Activated CD4-positive, CD25-positive, alpha-beta regulatory T cell treated with anti-CD3 and anti-CD28 coated beads, Interleukin-2, amount 50 U/mL, for 16 hours (primary cell): ENCODE measurements at regions not wholly inside any gene's neighbourhood (a gene's known extent, or its start where the extent isn't known, plus 50 kb on each side); places are given as distances from the start of the nearest gene placed in this dataset.

Source experiments
- DNase-seq: peaks from one replicate; pipeline ENCODE4 v3.0.0-alpha.2; 2020; ENCODE audit warnings: low read depth, low spot score

DNA sequence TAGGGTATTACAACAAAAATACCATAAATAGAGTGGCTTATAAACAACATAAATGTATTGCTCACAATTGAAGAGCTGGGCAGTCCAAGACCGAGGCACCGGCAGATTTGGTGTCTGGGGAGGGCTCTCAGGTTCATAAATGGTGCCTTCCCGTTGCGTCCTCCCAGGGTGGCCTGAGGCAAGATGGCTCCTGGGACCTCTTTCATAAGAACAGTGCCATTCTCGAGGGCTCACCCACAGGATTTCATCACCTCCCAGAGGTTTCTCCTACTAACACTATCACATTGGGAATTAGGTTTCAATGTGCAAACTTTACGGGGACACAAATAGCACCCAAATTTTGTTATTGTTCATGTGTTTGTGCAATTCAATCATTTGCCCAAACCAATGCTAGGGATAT lies 793.5 kb upstream of the HS6ST1 start:
- DNase-seq, result no peak

DNA sequence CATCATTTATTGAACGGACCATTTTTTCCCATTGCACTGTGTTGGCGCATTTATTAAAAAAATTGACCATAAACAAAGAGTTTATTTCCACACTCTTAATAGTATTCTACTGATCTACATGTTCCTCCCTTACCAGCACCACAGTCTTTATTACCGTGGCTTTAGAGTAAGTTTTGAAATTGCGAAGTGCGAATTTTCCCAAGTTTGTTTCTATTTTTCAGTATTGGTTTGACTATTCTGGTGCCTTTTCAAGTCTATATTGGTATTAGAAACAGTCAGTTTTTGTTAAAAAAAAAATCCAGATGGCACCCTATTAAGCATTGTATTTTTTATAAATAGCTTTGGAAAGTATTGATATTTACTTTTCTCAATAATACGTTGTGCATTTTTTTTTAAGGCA lies 795.1 kb upstream of the HS6ST1 start:
- DNase-seq, result no peak

DNA sequence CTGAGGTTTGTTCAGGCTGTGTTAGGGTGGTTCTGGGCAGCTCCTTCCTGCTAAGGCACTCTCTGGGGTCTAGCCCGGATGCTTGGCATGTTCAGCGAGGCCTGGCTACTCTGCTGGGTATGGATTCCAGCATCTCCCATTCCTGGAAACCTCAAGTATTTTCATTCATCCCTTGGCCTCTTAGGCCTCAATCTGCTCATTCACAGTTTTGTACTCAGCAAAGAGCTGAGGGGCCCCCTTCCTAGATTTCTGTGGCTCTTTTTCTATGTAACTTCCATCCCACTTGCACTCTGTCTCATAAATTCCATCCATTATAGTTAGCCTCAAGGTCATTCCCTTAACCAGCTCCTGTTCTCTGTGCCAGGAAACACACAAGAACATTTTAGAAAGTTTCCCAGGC lies 798.8 kb upstream of the HS6ST1 start:
- no peak for DNase-seq

DNA sequence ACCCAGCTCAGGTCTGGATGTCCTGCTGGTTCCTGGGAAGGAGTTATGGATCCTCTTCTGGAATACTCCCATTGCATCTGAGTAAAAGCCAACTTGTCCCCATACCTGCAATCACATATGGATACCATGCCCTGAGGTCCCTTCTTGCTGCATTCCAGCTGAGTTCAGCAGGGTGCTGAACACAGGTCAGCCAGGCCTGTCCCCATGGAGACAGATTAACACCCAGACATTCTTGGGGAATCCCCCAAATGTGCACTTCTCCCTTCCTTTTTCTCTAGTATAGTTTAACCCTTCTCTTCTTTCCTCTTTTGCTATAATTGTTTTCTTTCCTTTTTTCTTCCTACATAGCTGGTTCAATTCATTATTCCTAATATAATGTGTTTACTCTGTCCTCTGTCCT lies 799.6 kb upstream of the HS6ST1 start:
- no peak for DNase-seq

GRCh38 chr2:129129087-129129486 lies 810.4 kb upstream of the HS6ST1 start:
- no peak for DNase-seq

DNA sequence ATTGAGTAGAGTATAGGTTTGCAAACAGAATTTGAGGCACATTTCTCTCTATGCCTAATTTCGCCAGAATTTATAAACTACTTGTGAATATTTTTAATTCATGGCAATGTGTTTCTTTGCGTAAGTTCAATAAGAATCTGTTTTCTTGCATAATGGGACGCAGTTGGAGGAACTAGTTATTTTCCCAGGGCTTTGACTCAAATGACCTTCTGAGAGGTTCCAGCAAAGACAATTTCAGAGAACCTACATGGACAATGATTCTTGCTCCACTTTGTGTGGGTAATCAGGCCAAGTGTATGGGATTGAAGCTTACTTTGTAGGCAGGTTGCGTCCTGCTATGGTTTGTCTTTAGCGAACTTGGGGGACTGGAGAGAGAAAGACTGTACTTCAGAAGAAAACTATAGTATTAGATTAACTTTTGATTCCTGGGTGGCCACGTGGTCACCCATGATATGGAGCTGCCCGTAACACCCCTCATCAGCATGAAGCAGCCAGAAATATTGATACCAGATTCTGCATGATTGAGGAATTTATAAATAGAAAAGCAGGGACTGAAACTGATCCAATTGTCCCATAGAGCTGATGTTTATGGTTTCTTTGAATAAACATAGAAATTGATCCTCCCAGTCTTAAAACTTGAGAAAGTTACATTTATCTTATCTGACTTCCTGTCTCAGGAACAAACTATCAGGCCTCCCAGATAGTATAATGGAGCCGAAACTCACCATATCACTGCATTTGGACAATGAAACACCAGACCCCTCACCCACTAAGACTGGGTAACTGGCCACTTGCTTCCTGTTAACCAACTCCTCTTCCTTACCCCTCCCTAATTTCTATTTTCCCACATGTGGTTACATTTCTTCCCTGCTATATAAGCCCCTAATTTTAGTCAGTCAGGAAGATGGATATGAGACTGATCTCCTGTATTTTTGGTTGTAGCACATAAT lies 815.3 kb upstream of the HS6ST1 start:
- DNase-seq, result no peak

- DNase-seq, result no peak
Observed at GRCh38 chr2:129135017-129135416, 816.3 kb upstream of the HS6ST1 start.

DNA sequence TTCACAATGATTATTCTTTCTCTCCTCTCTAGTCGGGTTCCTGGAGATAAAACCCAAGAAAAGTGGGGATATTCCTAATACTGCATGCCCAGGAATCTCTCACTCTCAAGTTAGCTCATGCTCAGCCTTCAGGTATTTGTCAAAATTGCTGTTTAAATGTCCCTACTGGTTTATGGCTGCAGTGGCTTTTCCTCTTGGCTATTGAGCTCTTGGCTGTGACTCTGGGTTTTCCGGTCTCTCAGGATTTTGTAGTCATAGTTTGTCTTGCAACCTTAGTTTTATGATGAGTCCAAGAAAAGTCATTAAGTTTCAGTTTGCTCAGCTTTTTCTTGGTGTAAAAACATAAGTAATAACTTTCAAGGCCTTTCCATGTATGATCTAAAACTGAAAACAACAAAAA lies 820.7 kb upstream of the HS6ST1 start:
- DNase-seq, result no peak

DNA sequence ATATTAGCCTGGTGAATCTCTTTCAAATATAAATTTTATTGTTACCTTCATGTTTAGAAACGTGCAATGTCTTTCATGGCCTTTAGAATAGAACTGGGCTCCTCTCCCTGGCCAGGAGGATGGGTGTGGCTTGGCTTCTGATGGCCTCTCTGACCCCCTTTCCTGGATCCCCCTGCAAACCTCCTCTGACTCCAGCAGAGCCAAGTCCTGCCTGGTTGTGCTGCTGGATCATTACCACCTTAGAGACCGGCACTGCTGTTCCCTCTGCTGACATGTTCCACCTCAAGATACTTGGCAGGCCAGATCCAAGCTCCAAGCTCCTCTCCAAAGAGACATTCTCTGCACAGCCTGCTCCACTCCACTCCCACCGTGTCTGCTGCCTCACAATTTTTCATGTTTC lies 823.8 kb upstream of the HS6ST1 start:
- no peak for DNase-seq

DNA sequence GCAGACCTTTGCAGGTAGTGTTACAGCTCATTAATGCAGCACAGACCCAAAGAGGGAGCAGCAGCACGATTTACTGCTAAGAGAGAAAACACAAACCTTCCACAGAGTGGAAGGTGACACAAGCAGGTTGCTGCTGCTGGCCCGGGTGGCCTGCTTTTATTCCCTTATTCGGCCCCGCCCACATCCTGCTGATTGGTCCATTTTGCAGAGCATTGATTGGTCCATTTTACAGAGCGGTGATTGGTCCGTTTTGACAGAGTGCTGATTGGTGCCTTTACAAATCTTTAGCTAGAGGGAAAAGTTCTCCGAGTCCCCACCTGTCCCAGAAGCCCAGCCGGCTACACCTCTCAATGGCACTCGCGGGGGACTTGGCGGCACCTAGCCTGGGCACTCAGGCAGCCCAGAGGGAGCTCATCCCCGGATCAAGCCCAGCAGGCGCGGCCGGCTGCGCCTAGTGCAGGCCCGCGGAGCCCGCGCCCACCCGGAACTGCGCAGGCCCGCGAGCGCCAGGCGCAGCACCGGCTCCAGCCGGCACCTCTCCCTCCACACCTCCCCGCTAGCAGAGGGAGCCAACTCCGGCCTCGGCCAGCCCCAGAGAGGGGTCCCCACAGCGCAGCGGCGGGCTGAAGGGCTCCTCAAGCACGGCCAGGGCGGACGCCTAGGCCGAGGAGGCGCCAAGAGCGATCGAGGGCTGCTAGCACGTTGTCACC lies 825.6 kb upstream of the HS6ST1 start:
- DNase-seq, result no peak

DNA sequence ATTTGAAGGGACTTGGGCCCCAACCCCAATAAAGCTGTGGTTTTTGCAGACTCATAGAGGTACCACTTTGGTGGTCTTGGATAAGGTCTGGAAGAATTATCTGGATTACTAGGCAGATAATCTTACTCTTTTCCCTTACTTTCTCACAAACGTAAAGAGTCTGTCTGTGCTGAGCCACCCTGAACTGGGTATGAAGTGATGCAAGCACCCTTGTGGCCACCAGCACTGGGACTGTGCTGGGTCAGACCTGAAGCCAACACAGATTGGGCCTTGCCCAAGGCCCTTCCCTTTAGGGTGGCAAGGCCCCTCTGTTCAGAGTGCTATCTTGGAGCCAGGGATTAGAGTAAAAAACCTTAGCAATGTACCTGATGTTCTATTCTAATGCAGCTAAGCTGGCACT lies 827.0 kb upstream of the RAB6C start:
- DNase-seq, result no peak

DNA sequence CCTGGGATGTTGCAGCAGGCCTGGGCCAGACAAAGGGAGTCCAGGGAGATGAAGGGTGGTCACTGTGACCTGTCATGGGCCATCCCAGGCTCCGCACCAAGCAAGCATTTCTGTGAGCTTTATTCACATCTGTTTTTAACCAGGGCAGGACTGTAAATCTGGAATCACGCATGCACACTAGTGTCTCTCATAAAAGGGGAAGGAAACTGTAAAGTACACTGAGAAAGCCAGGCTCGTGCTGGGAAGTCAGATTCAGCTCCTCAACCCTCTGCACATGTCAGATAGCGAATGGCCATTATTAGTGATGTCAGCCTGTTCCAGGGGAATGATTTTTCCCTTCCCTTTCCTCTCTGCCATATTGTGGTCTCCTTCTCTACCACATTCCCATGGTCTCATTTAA lies 818.6 kb upstream of the RAB6C start:
- DNase-seq, result no peak

- DNase-seq, result no peak
Observed at GRCh38 chr2:129164220-129164949, 815.1 kb upstream of the RAB6C start.

- no peak for DNase-seq
Observed at GRCh38 chr2:129165006-129165405, 814.5 kb upstream of the RAB6C start.

GRCh38 chr2:129167456-129167855 lies 812.0 kb upstream of the RAB6C start:
- DNase-seq, result no peak

DNA sequence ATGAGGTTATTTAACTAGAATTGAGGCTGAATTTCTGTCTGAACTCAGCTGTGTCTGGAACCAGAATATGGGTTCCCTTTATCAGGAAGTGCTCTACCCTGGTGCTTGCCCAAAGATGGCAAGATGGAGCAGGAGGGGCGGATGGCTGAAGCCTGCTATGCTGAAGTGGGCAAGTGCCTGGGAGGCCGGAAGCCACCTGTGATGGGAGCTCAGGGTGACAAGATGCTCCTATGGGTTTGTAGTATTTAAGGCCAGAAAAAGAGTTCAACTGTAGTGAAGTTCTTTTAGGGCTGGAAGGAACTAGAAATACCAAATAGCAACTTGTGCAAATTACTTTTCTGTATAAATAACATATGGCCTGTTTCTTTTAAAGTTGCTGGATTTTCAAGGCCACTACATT lies 808.9 kb upstream of the RAB6C start:
- no peak for DNase-seq

GRCh38 chr2:129174143-129174542 lies 805.3 kb upstream of the RAB6C start:
- no peak for DNase-seq

GRCh38 chr2:129175051-129175450 lies 804.4 kb upstream of the RAB6C start:
- no peak for DNase-seq

GRCh38 chr2:129176375-129176774 lies 803.1 kb upstream of the RAB6C start:
- no peak for DNase-seq

GRCh38 chr2:129178356-129178755 lies 801.1 kb upstream of the RAB6C start:
- DNase-seq, result no peak

DNA sequence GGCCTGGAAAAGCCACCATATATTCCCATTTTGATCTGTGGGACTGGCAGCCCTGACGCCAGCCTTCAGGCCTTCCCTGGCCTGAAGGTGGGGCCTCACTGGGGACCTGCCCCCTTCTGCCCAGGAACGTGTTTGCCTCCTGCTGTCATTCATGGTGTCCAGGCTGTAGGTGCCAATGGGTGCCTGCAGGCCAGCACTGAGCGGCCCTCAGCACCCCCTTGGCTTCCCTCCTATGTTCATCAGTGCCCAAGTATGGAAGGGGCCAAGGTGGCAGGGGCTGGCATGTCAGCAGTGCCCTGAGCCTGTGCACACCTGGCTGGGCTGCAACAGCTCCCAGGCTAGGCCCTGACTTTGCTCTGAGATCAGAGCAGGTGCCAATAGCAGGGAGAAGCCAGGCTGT lies 800.3 kb upstream of the RAB6C start:
- no peak for DNase-seq

DNA sequence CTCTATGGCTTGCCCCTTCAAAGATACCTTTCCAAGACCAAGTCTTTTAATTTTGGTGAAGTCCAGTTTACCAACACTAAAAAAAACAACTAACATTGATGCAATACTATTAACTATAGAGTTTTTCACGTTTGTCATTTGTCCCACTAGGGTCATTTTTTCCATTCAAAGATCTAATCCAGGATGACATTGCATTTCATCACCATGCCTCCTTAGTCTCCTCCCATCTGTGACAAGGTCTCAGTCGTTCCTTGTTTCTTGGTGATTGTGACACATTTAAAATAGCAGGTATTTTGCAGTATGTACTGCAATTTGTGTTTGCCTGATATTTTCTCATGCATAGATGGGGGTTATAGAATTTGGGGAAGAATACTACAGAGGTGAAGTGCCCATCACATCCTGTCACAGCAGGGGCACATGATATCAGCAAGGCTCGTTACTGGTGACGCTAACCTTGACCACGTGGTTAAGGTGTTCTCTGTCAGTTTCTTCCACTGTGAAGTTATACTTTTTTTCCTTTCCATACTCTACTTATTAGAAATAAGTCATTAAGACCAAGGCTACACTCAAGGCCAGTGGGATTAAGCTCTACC lies 799.2 kb upstream of the RAB6C start:
- DNase-seq, result no peak
